Ovary (tissue), 7 donors: ENCODE measurements at regions not wholly inside any gene's neighbourhood (a gene's known extent, or its start where the extent isn't known, plus 50 kb on each side); places are given as distances from the start of the nearest gene placed in this dataset.

ENCODE experiments used
- DNase-seq, 5 donors: peaks; one replicate each; pipeline ENCODE4 v3.0.0-alpha.2; 2019 to 2020
- H3K27ac ChIP-seq, 2 donors: fragments of 200-600 bp; one replicate each; pipeline versions ENCODE4 v1.5.1 to v1.8.0; 2019 to 2022
- H3K27me3 ChIP-seq: fragments of 200-600 bp; one replicate; pipeline ENCODE4 v1.8.0; 2022
- H3K36me3 ChIP-seq: fragments of 200-600 bp; sonication (generic); one replicate; pipeline ENCODE4 v1.5.1; 2019
- H3K4me1 ChIP-seq: one replicate; pipeline ENCODE4 v1.8.1; 2013; ENCODE audit warnings: mild to moderate bottlenecking, moderate library complexity; ENCODE audit not compliant: insufficient read depth
- H3K4me3 ChIP-seq: fragments of 200-600 bp; sonication (generic); one replicate; pipeline ENCODE4 v1.5.1; 2017
- H3K9me3 ChIP-seq, 2 donors: fragments of 200-600 bp in 1 of 2; sonication (generic) in 1 of 2; one replicate each; pipeline versions ENCODE4 v1.5.1 to v1.8.1; 2013 to 2019; ENCODE audit warnings: mild to moderate bottlenecking in 1 of 2, moderate library complexity in 1 of 2
- CTCF ChIP-seq, 3 donors: fragments of 450-650 bp in 2 of 3; fragments of 200-600 bp in 1 of 3; IDR thresholded peaks; one replicate each; pipeline versions ENCODE4 v1.5.1 to v1.8.0; 2016 to 2022; ENCODE audit warnings: antibody characterized with exemption in 3 of 3, mild to moderate bottlenecking in 1 of 3
- EP300 ChIP-seq: sonication (generic); formaldehyde crosslinking; IDR thresholded peaks from one replicate; pipeline ENCODE4 v1.6.1; 2017; ENCODE audit warnings: antibody characterized with exemption
- POLR2A ChIP-seq: fragments of 450-650 bp; IDR thresholded peaks from one replicate; pipeline ENCODE4 v1.6.1; 2017; ENCODE audit warnings: antibody characterized with exemption, mild to moderate bottlenecking, moderate library complexity
- WGBS, 3 donors: extraction: QIAGEN DNeasy Blood & Tissue Kit in 1 of 3; methylation state at CpG; one replicate each; pipeline versions ENCODE4 v1.1.5 to v1.1.7; 2013 to 2017; 5-methylcytosine and 5-hydroxymethylcytosine counted together
- intact Hi-C, 4 donors: fragments of 100-400 bp; cut with DNase I; formaldehyde crosslinking; loops; one replicate each; pipeline versions ENCODE4 v1.11.0 to v1.15.1; 2022 to 2023
- donor health status: DM: no; HTN: no; CAD: no; lungs with moderate emphysema.
- donor health status: DM: no; HTN: no; CAD: no.
- donor health status: Bipolar disorder and iron deficiency.
- donor health status: DM: no; HTN: no; CAD: no.
- donor health status: DM: yes; HTN: yes; CAD: no.

GRCh38 chr4:117770269-117771102 is 263.8 kb upstream of the NDST3 start:
- WGBS, 3 donors, result 30 to 39% (median 34%) methylated on average over 3 of the region's 3 CpGs
- no peaks in the 10 kb centered on the region for H3K36me3 ChIP-seq
- no peak for DNase-seq
- no peaks in the 10 kb centered on the region for H3K27me3 ChIP-seq
- no peaks in the 10 kb centered on the region for H3K9me3 ChIP-seq
- intact Hi-C loops, result no loop called here
- TF ChIP-seq CTCF (IDR thresholded peaks at IDR 0.05) (no peak), EP300 (no peak), POLR2A (no peak)
- H3K4me3 ChIP-seq, result no peak overlapping the region
- no peaks in the 10 kb centered on the region for H3K4me1 ChIP-seq
- H3K27ac ChIP-seq, result no peak overlapping the region

GRCh38 chr4:117771647-117772337 is 262.5 kb upstream of the NDST3 start:
- no peaks in the 10 kb centered on the region for H3K4me1 ChIP-seq
- no peaks in the 10 kb centered on the region for H3K27me3 ChIP-seq
- DNase-seq, result no peak
- no peaks in the 10 kb centered on the region for H3K36me3 ChIP-seq
- TF ChIP-seq POLR2A, result no peak
- TF ChIP-seq EP300, result no peak
- no peak for TF ChIP-seq CTCF (IDR thresholded peaks at IDR 0.05)
- intact Hi-C loops, result no loop called here
- 71 to 80% (median 78%) methylated on average over 6 of the region's 6 CpGs for WGBS, 3 donors
- no peaks in the 10 kb centered on the region for H3K9me3 ChIP-seq
- H3K27ac ChIP-seq, result no peak overlapping the region
- H3K4me3 ChIP-seq, result no peak overlapping the region

- H3K27me3 ChIP-seq, result no peaks in the 10 kb centered on the region
- no peaks in the 10 kb centered on the region for H3K9me3 ChIP-seq
- no peak for TF ChIP-seq EP300
- TF ChIP-seq POLR2A, result no peak
- no peak for TF ChIP-seq CTCF (IDR thresholded peaks at IDR 0.05)
- no peaks in the 10 kb centered on the region for H3K36me3 ChIP-seq
- no peak overlapping the region for H3K4me3 ChIP-seq
- intact Hi-C loops, result no loop called here
- no peak overlapping the region for H3K27ac ChIP-seq
- WGBS, 3 donors, result 68 to 74% (median 74%) methylated on average over 2 of the region's 2 CpGs
- no peak for DNase-seq
- no peaks in the 10 kb centered on the region for H3K4me1 ChIP-seq
Observed at GRCh38 chr4:117773064-117773936, 261.0 kb upstream of the NDST3 start.

- H3K27ac ChIP-seq, result no peak overlapping the region
- no peak overlapping the region for H3K4me3 ChIP-seq
- 71 to 90% (median 86%) methylated on average over 1 of the region's 1 CpG for WGBS, 3 donors
- no peak for DNase-seq
- H3K27me3 ChIP-seq, result no peaks in the 10 kb centered on the region
- H3K4me1 ChIP-seq, result no peaks in the 10 kb centered on the region
- H3K36me3 ChIP-seq, result no peaks in the 10 kb centered on the region
- no peaks in the 10 kb centered on the region for H3K9me3 ChIP-seq
- intact Hi-C loops, result no loop called here
- TF ChIP-seq CTCF (IDR thresholded peaks at IDR 0.05), result no peak
- no peak for TF ChIP-seq POLR2A
- no peak for TF ChIP-seq EP300
Observed at GRCh38 chr4:117777721-117778120, 256.6 kb upstream of the NDST3 start.
